Fibroblast of lung (primary cell): ENCODE measurements at regions not wholly inside any gene's neighbourhood (a gene's known extent, or its start where the extent isn't known, plus 50 kb on each side); places are given as distances from the start of the nearest gene placed in this dataset.

Experiments used
- DNase-seq, 2 donors: peaks; one replicate each; pipeline versions ENCODE4 v3.0.0 to v3.0.0-alpha.2; 2010; ENCODE audit warnings: low read depth in 2 of 2
- H2AFZ ChIP-seq: 2 replicates; pipeline ENCODE4 v1.5.1; 2012; ENCODE audit warnings: low read length, control low read depth, inconsistent platforms
- H3K27ac ChIP-seq: 2 replicates; pipeline ENCODE4 v1.5.1; 2011; ENCODE audit warnings: low read length, control low read depth; ENCODE audit not compliant: insufficient read depth
- H3K27me3 ChIP-seq: 2 replicates; pipeline ENCODE4 v1.5.1; 2011; ENCODE audit warnings: mild to moderate bottlenecking, low read length; ENCODE audit not compliant: control insufficient read depth, insufficient read depth
- H3K36me3 ChIP-seq: 2 replicates; pipeline ENCODE4 v1.5.1; 2011; ENCODE audit warnings: low read length; ENCODE audit not compliant: control insufficient read depth, insufficient read depth
- H3K4me1 ChIP-seq: 2 replicates; pipeline ENCODE4 v1.5.1; 2011; ENCODE audit warnings: low read length; ENCODE audit not compliant: control insufficient read depth, insufficient read depth; ENCODE audit errors: extremely low read depth
- H3K4me2 ChIP-seq: 2 replicates; pipeline ENCODE4 v1.5.1; 2011; ENCODE audit warnings: low read length, control low read depth; ENCODE audit not compliant: insufficient read depth; ENCODE audit errors: extremely low read depth
- H3K4me3 ChIP-seq, 4 experiments: fragments of 200-600 bp in 1 of 4; sonication (generic) in 1 of 4; replicated peaks in 1 of 4; 2 replicates each; pipeline ENCODE4 v1.5.1; 2011 to 2016; ENCODE audit warnings: low read length in 4 of 4, low read depth in 3 of 4, mild to moderate bottlenecking in 3 of 4, control low read depth in 2 of 4, inconsistent platforms in 1 of 4, mixed read lengths in 1 of 4; ENCODE audit not compliant: insufficient read depth in 1 of 4; ENCODE audit errors: control extremely low read depth in 1 of 4
- H3K79me2 ChIP-seq: 2 replicates; pipeline ENCODE4 v1.5.1; 2012; ENCODE audit warnings: mild to moderate bottlenecking, low read length, inconsistent platforms; ENCODE audit not compliant: control insufficient read depth, insufficient read depth
- H3K9ac ChIP-seq: 2 replicates; pipeline ENCODE4 v1.5.1; 2011; ENCODE audit warnings: mild to moderate bottlenecking, low read length, control low read depth; ENCODE audit not compliant: insufficient read depth
- H3K9me3 ChIP-seq: 2 replicates; pipeline ENCODE4 v1.5.1; 2012; ENCODE audit warnings: low read depth, low read length; ENCODE audit not compliant: control insufficient read depth, insufficient read depth
- H4K20me1 ChIP-seq: 2 replicates; pipeline ENCODE4 v1.5.1; 2011; ENCODE audit warnings: low read length; ENCODE audit not compliant: control insufficient read depth, insufficient read depth; ENCODE audit errors: extremely low read depth
- CTCF ChIP-seq, 2 donors: IDR thresholded peaks in 1 of 2; conservative IDR thresholded peaks in 1 of 2; 1 replicate in 1 of 2; 2 replicates in 1 of 2; pipeline ENCODE4 v1.5.1; 2011 to 2012; ENCODE audit warnings: low read length in 2 of 2, control low read depth in 1 of 2, inconsistent platforms in 1 of 2, low read depth in 1 of 2, mild to moderate bottlenecking in 1 of 2
- EZH2 ChIP-seq: IDR thresholded peaks from 2 replicates; pipeline ENCODE4 v1.5.1; 2012; ENCODE audit warnings: low read length, control low read depth, mild to moderate bottlenecking; ENCODE audit errors: missing control alignments

GRCh38 chr6:16939839-16940238, 162.0 kb upstream of the STMND1 start:
- no peak overlapping the region for H3K27ac ChIP-seq
- DNase-seq = no peak
- H3K79me2 ChIP-seq = no peaks in the 10 kb centered on the region
- H3K27me3 ChIP-seq = no peaks in the 10 kb centered on the region
- H3K9me3 ChIP-seq = no peaks in the 10 kb centered on the region
- H3K9ac ChIP-seq = no peak overlapping the region
- H3K4me2 ChIP-seq = no peak overlapping the region
- no peak overlapping the region for H3K4me3 ChIP-seq
- TF ChIP-seq CTCF (conservative IDR thresholded peaks at IDR 0.05 in 1 of 2, IDR thresholded peaks at IDR 0.05 in 1 of 2; ENCODE audit: low read depth in 1 of 2, low read length in 2 of 2) = no peak
- TF ChIP-seq EZH2 = no peak
- no peak overlapping the region for H2AFZ ChIP-seq
- no peaks in the 10 kb centered on the region for H3K4me1 ChIP-seq
- no peaks in the 10 kb centered on the region for H3K36me3 ChIP-seq
- H4K20me1 ChIP-seq = no peaks in the 10 kb centered on the region

GRCh38 chr6:16939351-16939750, 162.5 kb upstream of the STMND1 start:
- no peak overlapping the region for H3K4me2 ChIP-seq
- H2AFZ ChIP-seq = no peak overlapping the region
- TF ChIP-seq CTCF (conservative IDR thresholded peaks at IDR 0.05 in 1 of 2, IDR thresholded peaks at IDR 0.05 in 1 of 2; ENCODE audit: low read depth in 1 of 2, low read length in 2 of 2) (no peak), EZH2 (no peak)
- no peaks in the 10 kb centered on the region for H3K27me3 ChIP-seq
- H3K9ac ChIP-seq = no peak overlapping the region
- H3K9me3 ChIP-seq = no peaks in the 10 kb centered on the region
- no peak for DNase-seq
- H4K20me1 ChIP-seq = no peaks in the 10 kb centered on the region
- H3K79me2 ChIP-seq = no peaks in the 10 kb centered on the region
- H3K4me3 ChIP-seq = no peak overlapping the region
- H3K4me1 ChIP-seq = no peaks in the 10 kb centered on the region
- no peak overlapping the region for H3K27ac ChIP-seq
- no peaks in the 10 kb centered on the region for H3K36me3 ChIP-seq

- Histone ChIP-seq H3K79me2 (no peaks in the 10 kb centered on the region), H3K4me2 (no peak overlapping the region), H3K4me1 (no peaks in the 10 kb centered on the region), H3K36me3 (no peaks in the 10 kb centered on the region), H3K27ac (no peak overlapping the region), H3K27me3 (no peaks in the 10 kb centered on the region), H3K4me3 (no peak overlapping the region), H4K20me1 (no peaks in the 10 kb centered on the region), H3K9ac (no peak overlapping the region), H3K9me3 (no peaks in the 10 kb centered on the region), H2AFZ (no peak overlapping the region)
- TF ChIP-seq EZH2 (no peak), CTCF (conservative IDR thresholded peaks at IDR 0.05 in 1 of 2, IDR thresholded peaks at IDR 0.05 in 1 of 2; ENCODE audit: low read depth in 1 of 2, low read length in 2 of 2) (no peak)
- no peak for DNase-seq
These were observed 165.0 kb upstream of the STMND1 start for GRCh38 chr6:16936893-16937292.
